HepG2 (cell line): ENCODE measurements at regions not wholly inside any gene's neighbourhood (a gene's known extent, or its start where the extent isn't known, plus 50 kb on each side); places are given as distances from the start of the nearest gene placed in this dataset.

ENCODE experiments used
- ARHGAP35 ChIP-seq: sonication (generic); formaldehyde crosslinking; IDR thresholded peaks from 2 replicates; pipeline ENCODE4 v1.9.0; 2022; ENCODE audit warnings: mild to moderate bottlenecking, inconsistent platforms, moderate library complexity, missing genetic modification reagents, borderline replicate concordance
- DNMT1 ChIP-seq: sonication (generic); formaldehyde crosslinking; IDR thresholded peaks from 2 replicates; pipeline ENCODE4 v1.5.1; 2020; ENCODE audit warnings: mild to moderate bottlenecking, missing genetic modification reagents
- EHMT2 ChIP-seq: fragments of 200-600 bp; sonication (generic); IDR thresholded peaks from 2 replicates; pipeline ENCODE4 v1.7.0; 2017; ENCODE audit warnings: antibody characterized with exemption, low read depth, low read length, borderline replicate concordance
- ELF1 ChIP-seq: sonication (generic); formaldehyde crosslinking; IDR thresholded peaks from 2 replicates; pipeline ENCODE4 v1.4.0; 2020; ENCODE audit warnings: missing genetic modification reagents
- HES4 ChIP-seq: sonication (generic); formaldehyde crosslinking; IDR thresholded peaks from 2 replicates; pipeline ENCODE4 v1.9.0; 2021; ENCODE audit warnings: mild to moderate bottlenecking, missing genetic modification reagents, borderline replicate concordance
- KAT7 ChIP-seq: IDR thresholded peaks from 2 replicates; pipeline ENCODE4 v1.6.1; 2018; ENCODE audit warnings: borderline replicate concordance, missing compliant biosample characterization
- MBNL3 ChIP-seq: fragments of 250-450 bp; sonication (Bioruptor Pico); conservative IDR thresholded peaks from 2 replicates; pipeline ENCODE4 v1.8.0; 2022; ENCODE audit warnings: mild to moderate bottlenecking, inconsistent platforms
- MYC ChIP-seq: sonication (generic); formaldehyde crosslinking; IDR thresholded peaks from 2 replicates; pipeline ENCODE4 v1.9.0; 2021; ENCODE audit warnings: missing genetic modification reagents, borderline replicate concordance
- RBAK ChIP-seq: sonication (generic); formaldehyde crosslinking; IDR thresholded peaks from 2 replicates; pipeline ENCODE4 v1.5.1; 2020; ENCODE audit warnings: mild to moderate bottlenecking, missing genetic modification reagents
- RBFOX2 ChIP-seq: fragments of 200-400 bp; formaldehyde crosslinking; IDR thresholded peaks from 2 replicates; pipeline ENCODE4 v1.6.1; 2017; ENCODE audit warnings: low read depth, mild to moderate bottlenecking, low read length
- RCOR2 ChIP-seq: IDR thresholded peaks from 2 replicates; pipeline ENCODE4 v1.6.1; 2016; ENCODE audit warnings: missing biosample characterization, missing genetic modification reagents
- RFXANK ChIP-seq: IDR thresholded peaks from 2 replicates; pipeline ENCODE4 v1.6.1; 2016
- SIX1 ChIP-seq: sonication (generic); formaldehyde crosslinking; IDR thresholded peaks from 2 replicates; pipeline ENCODE4 v1.4.0; 2020; ENCODE audit warnings: missing genetic modification reagents, borderline replicate concordance
- SMAD9 ChIP-seq: sonication (generic); formaldehyde crosslinking; IDR thresholded peaks from 2 replicates; pipeline ENCODE4 v1.5.1; 2020; ENCODE audit warnings: mild to moderate bottlenecking, missing genetic modification reagents
- SMARCE1 ChIP-seq: fragments of 450-650 bp; IDR thresholded peaks from 2 replicates; pipeline ENCODE4 v1.6.1; 2017; ENCODE audit warnings: borderline replicate concordance
- TBX3 ChIP-seq: fragments of 450-650 bp; IDR thresholded peaks from 2 replicates; pipeline ENCODE4 v1.6.1; 2017; ENCODE audit warnings: antibody characterized with exemption, mild to moderate bottlenecking, inconsistent platforms, borderline replicate concordance
- ZNF260 ChIP-seq: sonication (generic); formaldehyde crosslinking; IDR thresholded peaks from 2 replicates; pipeline ENCODE4 v1.4.0; 2020; ENCODE audit warnings: missing genetic modification reagents, low read depth, mild to moderate bottlenecking, borderline replicate concordance
- ZNF547 ChIP-seq: sonication (generic); formaldehyde crosslinking; IDR thresholded peaks from 2 replicates; pipeline ENCODE4 v1.5.1; 2020; ENCODE audit warnings: mild to moderate bottlenecking, missing genetic modification reagents
- ZNF562 ChIP-seq: sonication (generic); formaldehyde crosslinking; IDR thresholded peaks from 2 replicates; pipeline ENCODE4 v1.8.0; 2022; ENCODE audit warnings: missing genetic modification reagents, borderline replicate concordance
- ZNF746 ChIP-seq: sonication (generic); formaldehyde crosslinking; IDR thresholded peaks from 2 replicates; pipeline ENCODE4 v1.8.0; 2022; ENCODE audit warnings: mild to moderate bottlenecking, missing genetic modification reagents
- ZSCAN30 ChIP-seq: sonication (generic); formaldehyde crosslinking; IDR thresholded peaks from 2 replicates; pipeline ENCODE4 v1.5.0; 2020; ENCODE audit warnings: mild to moderate bottlenecking, missing genetic modification reagents
- TF ChIP-seq, protein P1 (sequence below): sonication (generic); formaldehyde crosslinking; IDR thresholded peaks from 2 replicates; pipeline ENCODE4 v1.4.0; 2020; ENCODE audit warnings: missing genetic modification reagents
- TF ChIP-seq, protein P2 (sequence below): conservative IDR thresholded peaks from 2 replicates; pipeline ENCODE4 v1.6.1; 2018; ENCODE audit warnings: missing genetic modification reagents
- TF ChIP-seq, protein P3 (sequence below): sonication (generic); formaldehyde crosslinking; IDR thresholded peaks from 2 replicates; pipeline ENCODE4 v1.4.0; 2020; ENCODE audit warnings: missing genetic modification reagents, borderline replicate concordance
- TF ChIP-seq, protein P4 (sequence below): sonication (generic); formaldehyde crosslinking; IDR thresholded peaks from 2 replicates; pipeline ENCODE4 v1.8.1; 2023; ENCODE audit warnings: mild to moderate bottlenecking, inconsistent platforms, moderate library complexity, missing genetic modification reagents, borderline replicate concordance

DNA sequence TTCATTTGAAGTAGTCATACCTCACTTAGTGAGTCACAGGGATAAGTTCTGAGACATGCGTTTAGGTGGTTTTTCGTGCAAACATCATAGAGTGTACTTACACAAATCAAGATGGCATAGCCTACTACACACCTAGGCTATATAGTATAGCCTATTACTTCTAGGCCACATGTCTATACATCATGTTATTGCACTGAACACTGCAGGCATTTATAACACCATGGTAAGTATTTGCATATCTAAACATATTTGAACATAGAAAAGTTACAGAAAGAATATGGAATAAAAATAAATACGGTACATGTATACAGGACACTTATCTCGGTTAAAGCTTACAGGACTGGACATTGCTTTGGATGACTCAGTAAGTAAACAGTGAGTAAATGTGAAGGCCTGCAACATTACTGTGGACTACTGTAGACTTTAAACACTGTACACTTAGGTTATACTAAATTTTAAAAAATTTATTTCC is 670.6 kb downstream of the SLC16A7 start (continued):
- no peak for TF ChIP-seq DNMT1 (CRISPR knock-in tag)
- TF ChIP-seq RCOR2 (CRISPR knock-in tag): no peak
- no peak for TF ChIP-seq RBFOX2
- TF ChIP-seq KAT7 (CRISPR knock-in tag): no peak
- TF ChIP-seq, protein P1, sequence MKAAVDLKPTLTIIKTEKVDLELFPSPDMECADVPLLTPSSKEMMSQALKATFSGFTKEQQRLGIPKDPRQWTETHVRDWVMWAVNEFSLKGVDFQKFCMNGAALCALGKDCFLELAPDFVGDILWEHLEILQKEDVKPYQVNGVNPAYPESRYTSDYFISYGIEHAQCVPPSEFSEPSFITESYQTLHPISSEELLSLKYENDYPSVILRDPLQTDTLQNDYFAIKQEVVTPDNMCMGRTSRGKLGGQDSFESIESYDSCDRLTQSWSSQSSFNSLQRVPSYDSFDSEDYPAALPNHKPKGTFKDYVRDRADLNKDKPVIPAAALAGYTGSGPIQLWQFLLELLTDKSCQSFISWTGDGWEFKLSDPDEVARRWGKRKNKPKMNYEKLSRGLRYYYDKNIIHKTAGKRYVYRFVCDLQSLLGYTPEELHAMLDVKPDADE (CRISPR knock-in tag): no peak
- TF ChIP-seq ZNF746: no peak
- no peak for TF ChIP-seq ZNF260 (CRISPR knock-in tag)
- TF ChIP-seq ELF1 (CRISPR knock-in tag): no peak
- TF ChIP-seq ARHGAP35 (CRISPR knock-in tag): no peak
- no peak for TF ChIP-seq ZSCAN30 (CRISPR knock-in tag)
- TF ChIP-seq ZNF562 (CRISPR knock-in tag): no peak
- TF ChIP-seq, protein P2, sequence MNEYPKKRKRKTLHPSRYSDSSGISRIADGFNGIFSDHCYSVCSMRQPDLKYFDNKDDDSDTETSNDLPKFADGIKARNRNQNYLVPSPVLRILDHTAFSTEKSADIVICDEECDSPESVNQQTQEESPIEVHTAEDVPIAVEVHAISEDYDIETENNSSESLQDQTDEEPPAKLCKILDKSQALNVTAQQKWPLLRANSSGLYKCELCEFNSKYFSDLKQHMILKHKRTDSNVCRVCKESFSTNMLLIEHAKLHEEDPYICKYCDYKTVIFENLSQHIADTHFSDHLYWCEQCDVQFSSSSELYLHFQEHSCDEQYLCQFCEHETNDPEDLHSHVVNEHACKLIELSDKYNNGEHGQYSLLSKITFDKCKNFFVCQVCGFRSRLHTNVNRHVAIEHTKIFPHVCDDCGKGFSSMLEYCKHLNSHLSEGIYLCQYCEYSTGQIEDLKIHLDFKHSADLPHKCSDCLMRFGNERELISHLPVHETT (CRISPR knock-in tag): no peak
- TF ChIP-seq MBNL3 (CRISPR knock-in tag): no peak
- peak; percentile 47; the same call in 1 of the 2 replicates for TF ChIP-seq SMARCE1
- no peak for TF ChIP-seq SIX1 (CRISPR knock-in tag)
- no peak for TF ChIP-seq RBAK
- TF ChIP-seq, protein P3, sequence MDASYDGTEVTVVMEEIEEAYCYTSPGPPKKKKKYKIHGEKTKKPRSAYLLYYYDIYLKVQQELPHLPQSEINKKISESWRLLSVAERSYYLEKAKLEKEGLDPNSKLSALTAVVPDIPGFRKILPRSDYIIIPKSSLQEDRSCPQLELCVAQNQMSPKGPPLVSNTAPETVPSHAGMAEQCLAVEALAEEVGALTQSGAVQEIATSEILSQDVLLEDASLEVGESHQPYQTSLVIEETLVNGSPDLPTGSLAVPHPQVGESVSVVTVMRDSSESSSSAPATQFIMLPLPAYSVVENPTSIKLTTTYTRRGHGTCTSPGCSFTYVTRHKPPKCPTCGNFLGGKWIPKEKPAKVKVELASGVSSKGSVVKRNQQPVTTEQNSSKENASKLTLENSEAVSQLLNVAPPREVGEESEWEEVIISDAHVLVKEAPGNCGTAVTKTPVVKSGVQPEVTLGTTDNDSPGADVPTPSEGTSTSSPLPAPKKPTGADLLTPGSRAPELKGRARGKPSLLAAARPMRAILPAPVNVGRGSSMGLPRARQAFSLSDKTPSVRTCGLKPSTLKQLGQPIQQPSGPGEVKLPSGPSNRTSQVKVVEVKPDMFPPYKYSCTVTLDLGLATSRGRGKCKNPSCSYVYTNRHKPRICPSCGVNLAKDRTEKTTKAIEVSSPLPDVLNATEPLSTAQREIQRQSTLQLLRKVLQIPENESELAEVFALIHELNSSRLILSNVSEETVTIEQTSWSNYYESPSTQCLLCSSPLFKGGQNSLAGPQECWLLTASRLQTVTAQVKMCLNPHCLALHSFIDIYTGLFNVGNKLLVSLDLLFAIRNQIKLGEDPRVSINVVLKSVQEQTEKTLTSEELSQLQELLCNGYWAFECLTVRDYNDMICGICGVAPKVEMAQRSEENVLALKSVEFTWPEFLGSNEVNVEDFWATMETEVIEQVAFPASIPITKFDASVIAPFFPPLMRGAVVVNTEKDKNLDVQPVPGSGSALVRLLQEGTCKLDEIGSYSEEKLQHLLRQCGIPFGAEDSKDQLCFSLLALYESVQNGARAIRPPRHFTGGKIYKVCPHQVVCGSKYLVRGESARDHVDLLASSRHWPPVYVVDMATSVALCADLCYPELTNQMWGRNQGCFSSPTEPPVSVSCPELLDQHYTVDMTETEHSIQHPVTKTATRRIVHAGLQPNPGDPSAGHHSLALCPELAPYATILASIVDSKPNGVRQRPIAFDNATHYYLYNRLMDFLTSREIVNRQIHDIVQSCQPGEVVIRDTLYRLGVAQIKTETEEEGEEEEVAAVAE: no peak
- no peak for TF ChIP-seq MYC (CRISPR knock-in tag)
- TF ChIP-seq SMAD9: no peak
- no peak for TF ChIP-seq ZNF547 (CRISPR knock-in tag)
- no peak for TF ChIP-seq TBX3
- no peak for TF ChIP-seq HES4
- TF ChIP-seq, protein P4, sequence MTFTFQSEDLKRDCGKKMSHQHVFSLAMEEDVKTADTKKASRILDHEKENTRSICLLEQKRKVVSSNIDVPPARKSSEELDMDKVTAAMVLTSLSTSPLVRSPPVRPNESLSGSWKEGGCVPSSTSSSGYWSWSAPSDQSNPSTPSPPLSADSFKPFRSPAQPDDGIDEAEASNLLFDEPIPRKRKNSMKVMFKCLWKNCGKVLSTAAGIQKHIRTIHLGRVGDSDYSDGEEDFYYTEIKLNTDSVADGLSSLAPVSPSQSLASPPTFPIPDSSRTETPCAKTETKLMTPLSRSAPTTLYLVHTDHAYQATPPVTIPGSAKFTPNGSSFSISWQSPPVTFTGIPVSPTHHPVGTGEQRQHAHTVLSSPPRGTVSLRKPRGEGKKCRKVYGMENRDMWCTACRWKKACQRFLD: no peak
- no peak for TF ChIP-seq EHMT2
- TF ChIP-seq RFXANK (CRISPR knock-in tag): no peak
